OCI-LY7 (cell line): ENCODE measurements at regions not wholly inside any gene's neighbourhood (a gene's known extent, or its start where the extent isn't known, plus 50 kb on each side); places are given as distances from the start of the nearest gene placed in this dataset.
"Not testable (repeated sequence)": the region's sequence is repeated elsewhere in the genome, so short reads cannot be mapped to it uniquely, and the experiment has no call there.

ENCODE experiments used
- BruUV-seq: library from RNA; stranded (reverse); fragments of 400-500 nt; replicated peaks from 2 replicates; lab custom pipeline; 2021; lab: Mats Ljungman, UMichigan
- CTCF ChIA-PET: fragments of 300-600 bp; sonication (Branson Sonifier 250); formaldehyde crosslinking; loops from one replicate; lab custom pipeline; 2022; ENCODE audit warnings: antibody characterized with exemption; ENCODE audit not compliant: unreplicated experiment; lab: Charles Lee
- POLR2A ChIA-PET: fragments of 300-600 bp; sonication (Branson Sonifier 250); formaldehyde crosslinking; loops from one replicate; lab custom pipeline; 2022; ENCODE audit warnings: antibody characterized with exemption; lab: Charles Lee
- DNase-seq: peaks from one replicate; pipeline ENCODE4 v3.0.0-alpha.2; 2015; ENCODE audit warnings: low spot score
- H2AFZ ChIP-seq: fragments of 200-600 bp; sonication (generic), shearing (Covaris generic); 2 replicates; pipeline ENCODE4 v1.6.1; 2014; ENCODE audit warnings: mild to moderate bottlenecking, antibody characterized with exemption, low read length, moderate library complexity
- H3K27ac ChIP-seq: fragments of 200-600 bp; sonication (generic); 2 replicates; pipeline ENCODE4 v1.5.1; 2014; ENCODE audit warnings: mixed run types, low read depth, mild to moderate bottlenecking, moderate library complexity, low read length, inconsistent platforms; ENCODE audit not compliant: poor library complexity, severe bottlenecking
- H3K36me3 ChIP-seq: fragments of 200-600 bp; sonication (generic); 2 replicates; pipeline ENCODE4 v1.6.1; 2014; ENCODE audit warnings: mild to moderate bottlenecking, antibody characterized with exemption, low read length, moderate library complexity, mixed read lengths; ENCODE audit not compliant: insufficient read depth
- H3K4me1 ChIP-seq: fragments of 200-600 bp; sonication (generic); 2 replicates; pipeline ENCODE4 v1.5.1; 2014; ENCODE audit warnings: mild to moderate bottlenecking, low read length; ENCODE audit not compliant: insufficient read depth, poor library complexity, severe bottlenecking
- H3K4me2 ChIP-seq: fragments of 200-600 bp; sonication (generic); 2 replicates; pipeline ENCODE4 v1.6.1; 2014; ENCODE audit warnings: mild to moderate bottlenecking, low read length
- H3K4me3 ChIP-seq: fragments of 200-600 bp; sonication (generic); 2 replicates; pipeline ENCODE4 v1.5.1; 2014; ENCODE audit warnings: mild to moderate bottlenecking, low read depth, low read length; ENCODE audit not compliant: poor library complexity, severe bottlenecking
- H3K79me2 ChIP-seq: fragments of 200-600 bp; sonication (generic); 2 replicates; pipeline ENCODE4 v1.6.1; 2016; ENCODE audit warnings: low read depth, mild to moderate bottlenecking, low read length, moderate library complexity, mixed read lengths; ENCODE audit not compliant: insufficient read depth
- H3K9me2 ChIP-seq: fragments of 200-600 bp; sonication (generic); 2 replicates; pipeline ENCODE4 v1.6.1; 2016; ENCODE audit warnings: mild to moderate bottlenecking, low read length, mixed read lengths; ENCODE audit not compliant: insufficient read depth
- H3K9me3 ChIP-seq: fragments of 200-600 bp; sonication (generic); 2 replicates; pipeline ENCODE4 v1.6.1; 2014; ENCODE audit warnings: mild to moderate bottlenecking, mixed run types, low read length, mixed read lengths
- H4K20me1 ChIP-seq: fragments of 200-600 bp; sonication (generic); 2 replicates; pipeline ENCODE4 v1.6.1; 2014; ENCODE audit warnings: mild to moderate bottlenecking, antibody characterized with exemption, low read length, moderate library complexity, mixed read lengths; ENCODE audit not compliant: insufficient read depth
- EZH2phosphoT487 ChIP-seq: fragments of 200-600 bp; sonication (generic); IDR thresholded peaks from 2 replicates; pipeline ENCODE4 v1.6.1; 2018; ENCODE audit warnings: low read depth, borderline replicate concordance, mild to moderate bottlenecking, mixed run types, antibody characterized with exemption, low read length, moderate library complexity, mixed read lengths
- intact Hi-C: fragments of 100-400 bp; cut with micrococcal nuclease; formaldehyde crosslinking; loops from one replicate; pipeline ENCODE4 v1.10.0; 2022; ENCODE audit not compliant: unreplicated experiment
- TF ChIP-seq, protein P1 (sequence below): fragments of 200-600 bp; sonication (generic); conservative IDR thresholded peaks from 2 replicates; pipeline ENCODE4 v1.5.1; 2014; ENCODE audit warnings: mild to moderate bottlenecking, antibody characterized with exemption, low read length, moderate library complexity, mixed read lengths

DNA sequence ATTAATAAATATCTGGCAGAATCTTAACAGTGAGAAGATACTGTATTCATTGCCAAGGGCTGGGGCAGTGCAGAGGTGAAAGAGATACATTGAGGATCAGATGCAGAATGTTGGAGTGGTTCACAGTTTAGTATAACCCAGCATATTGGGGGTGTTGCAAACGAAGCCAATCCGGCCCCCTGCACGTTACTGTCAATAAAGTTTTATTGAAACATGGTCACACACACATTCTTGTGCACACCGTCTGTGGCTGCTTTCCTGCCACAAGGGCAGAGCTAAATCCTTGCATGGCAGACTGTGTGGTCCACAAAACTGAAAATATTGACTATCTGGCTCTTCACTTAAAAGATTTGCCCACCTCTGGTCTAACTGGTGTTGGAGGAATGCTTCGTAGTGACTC, 119.7 kb downstream of the SHOX start:
- H3K4me1 ChIP-seq, result no peaks in the 10 kb centered on the region
- no TSS peak for BruUV-seq
- TF ChIP-seq, protein P1, sequence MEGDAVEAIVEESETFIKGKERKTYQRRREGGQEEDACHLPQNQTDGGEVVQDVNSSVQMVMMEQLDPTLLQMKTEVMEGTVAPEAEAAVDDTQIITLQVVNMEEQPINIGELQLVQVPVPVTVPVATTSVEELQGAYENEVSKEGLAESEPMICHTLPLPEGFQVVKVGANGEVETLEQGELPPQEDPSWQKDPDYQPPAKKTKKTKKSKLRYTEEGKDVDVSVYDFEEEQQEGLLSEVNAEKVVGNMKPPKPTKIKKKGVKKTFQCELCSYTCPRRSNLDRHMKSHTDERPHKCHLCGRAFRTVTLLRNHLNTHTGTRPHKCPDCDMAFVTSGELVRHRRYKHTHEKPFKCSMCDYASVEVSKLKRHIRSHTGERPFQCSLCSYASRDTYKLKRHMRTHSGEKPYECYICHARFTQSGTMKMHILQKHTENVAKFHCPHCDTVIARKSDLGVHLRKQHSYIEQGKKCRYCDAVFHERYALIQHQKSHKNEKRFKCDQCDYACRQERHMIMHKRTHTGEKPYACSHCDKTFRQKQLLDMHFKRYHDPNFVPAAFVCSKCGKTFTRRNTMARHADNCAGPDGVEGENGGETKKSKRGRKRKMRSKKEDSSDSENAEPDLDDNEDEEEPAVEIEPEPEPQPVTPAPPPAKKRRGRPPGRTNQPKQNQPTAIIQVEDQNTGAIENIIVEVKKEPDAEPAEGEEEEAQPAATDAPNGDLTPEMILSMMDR, result no peak
- TF ChIP-seq EZH2phosphoT487, result no peak
- no peaks in the 10 kb centered on the region for H4K20me1 ChIP-seq
- DNase-seq, result no peak
- no peak overlapping the region for H3K27ac ChIP-seq
- POLR2A ChIA-PET, result no interaction called here
- H3K9me2 ChIP-seq, result no peaks in the 10 kb centered on the region
- no peak overlapping the region for H3K4me3 ChIP-seq
- CTCF ChIA-PET, result no interaction called here
- no peak overlapping the region for H2AFZ ChIP-seq
- H3K9me3 ChIP-seq, result no peaks in the 10 kb centered on the region
- intact Hi-C loops, result no loop called here
- no peaks in the 10 kb centered on the region for H3K79me2 ChIP-seq
- no peaks in the 10 kb centered on the region for H3K36me3 ChIP-seq
- H3K4me2 ChIP-seq, result no peak overlapping the region

DNA sequence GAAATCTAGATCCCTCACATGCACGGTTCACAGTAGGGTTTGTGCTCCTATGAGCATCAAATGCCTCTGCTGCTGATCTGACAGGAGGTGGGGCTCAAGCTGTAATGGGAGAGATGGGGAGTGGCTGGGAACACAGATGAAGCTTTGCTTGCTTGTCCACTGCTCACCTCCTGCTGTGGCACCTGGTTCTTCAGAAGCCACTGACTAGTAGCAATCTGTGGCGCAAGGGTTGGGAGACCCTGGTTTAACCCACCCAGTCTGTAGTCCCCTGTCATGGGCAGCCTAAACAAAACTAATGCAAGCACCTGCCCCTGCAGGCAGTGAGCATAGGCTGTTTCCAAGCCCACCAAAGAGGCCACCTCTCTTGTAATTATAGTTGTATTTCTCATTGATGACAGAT, 116.6 kb downstream of the SHOX start:
- DNase-seq, result no peak
- Histone ChIP-seq H3K36me3 (no peaks in the 10 kb centered on the region), H3K4me1 (no peaks in the 10 kb centered on the region), H2AFZ (no peak overlapping the region), H3K4me2 (no peak overlapping the region), H4K20me1 (no peaks in the 10 kb centered on the region), H3K9me2 (no peaks in the 10 kb centered on the region), H3K4me3 (no peak overlapping the region), H3K9me3 (no peaks in the 10 kb centered on the region), H3K27ac (no peak overlapping the region), H3K79me2 (no peaks in the 10 kb centered on the region)
- TF ChIP-seq, protein P1, result no peak
- TF ChIP-seq EZH2phosphoT487, result no peak
- POLR2A ChIA-PET, result no interaction called here
- CTCF ChIA-PET, result no interaction called here
- BruUV-seq, result no TSS peak
- intact Hi-C loops, result no loop called here

DNA sequence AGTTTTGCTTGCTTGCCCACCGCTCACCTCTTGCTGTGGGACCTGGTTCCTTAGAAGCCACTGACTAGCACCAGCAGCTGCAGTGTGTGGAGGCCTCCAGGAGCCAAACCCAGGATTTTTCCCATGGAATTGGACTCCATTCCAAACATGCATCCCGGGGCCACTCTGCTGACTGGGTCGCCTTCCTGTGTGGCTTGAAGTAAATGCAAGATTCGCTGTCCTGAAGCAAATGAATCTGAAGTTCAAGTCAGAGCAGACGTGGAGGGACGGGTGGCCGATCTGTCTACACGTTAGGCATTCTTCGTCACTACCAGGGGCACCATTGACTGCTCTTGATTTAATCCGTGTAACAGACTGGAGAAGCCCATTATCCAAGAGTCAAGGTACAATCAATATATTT, 109.0 kb downstream of the SHOX start:
- TF ChIP-seq, protein P1, result no peak
- TF ChIP-seq EZH2phosphoT487, result no peak
- Histone ChIP-seq H3K4me2 (no peak overlapping the region), H4K20me1 (no peaks in the 10 kb centered on the region), H3K36me3 (no peaks in the 10 kb centered on the region), H2AFZ (no peak overlapping the region), H3K79me2 (no peaks in the 10 kb centered on the region), H3K4me1 (no peaks in the 10 kb centered on the region), H3K9me3 (no peaks in the 10 kb centered on the region), H3K9me2 (no peaks in the 10 kb centered on the region), H3K4me3 (no peak overlapping the region), H3K27ac (no peak overlapping the region)
- no peak for DNase-seq
- CTCF ChIA-PET, result no interaction called here
- POLR2A ChIA-PET, result no interaction called here
- intact Hi-C loops, result no loop called here
- no TSS peak for BruUV-seq

- H3K9me3 ChIP-seq, H3K36me3 ChIP-seq, DNase-seq, H4K20me1 ChIP-seq, H2AFZ ChIP-seq, intact Hi-C loops, CTCF ChIA-PET, H3K79me2 ChIP-seq, POLR2A ChIA-PET, H3K4me3 ChIP-seq, BruUV-seq, H3K4me1 ChIP-seq, H3K4me2 ChIP-seq, H3K9me2 ChIP-seq, H3K27ac ChIP-seq: not testable (repeated sequence)
Measured at GRCh38 chrX:737021-737420, 106.4 kb downstream of the SHOX start.
